NB4 (cell line): ENCODE measurements at regions not wholly inside any gene's neighbourhood (a gene's known extent, or its start where the extent isn't known, plus 50 kb on each side); places are given as distances from the start of the nearest gene placed in this dataset.

ENCODE experiments used
- POLR2A ChIP-seq: IDR thresholded peaks from 2 replicates; pipeline ENCODE4 v1.6.1; 2011; ENCODE audit warnings: mild to moderate bottlenecking; ENCODE audit not compliant: insufficient read length; ENCODE audit errors: extremely low read depth
- TF ChIP-seq, protein P1 (sequence below): IDR thresholded peaks from one replicate; pipeline ENCODE4 v1.5.1; 2012; ENCODE audit warnings: low read depth, low read length

- TF ChIP-seq, protein P1, sequence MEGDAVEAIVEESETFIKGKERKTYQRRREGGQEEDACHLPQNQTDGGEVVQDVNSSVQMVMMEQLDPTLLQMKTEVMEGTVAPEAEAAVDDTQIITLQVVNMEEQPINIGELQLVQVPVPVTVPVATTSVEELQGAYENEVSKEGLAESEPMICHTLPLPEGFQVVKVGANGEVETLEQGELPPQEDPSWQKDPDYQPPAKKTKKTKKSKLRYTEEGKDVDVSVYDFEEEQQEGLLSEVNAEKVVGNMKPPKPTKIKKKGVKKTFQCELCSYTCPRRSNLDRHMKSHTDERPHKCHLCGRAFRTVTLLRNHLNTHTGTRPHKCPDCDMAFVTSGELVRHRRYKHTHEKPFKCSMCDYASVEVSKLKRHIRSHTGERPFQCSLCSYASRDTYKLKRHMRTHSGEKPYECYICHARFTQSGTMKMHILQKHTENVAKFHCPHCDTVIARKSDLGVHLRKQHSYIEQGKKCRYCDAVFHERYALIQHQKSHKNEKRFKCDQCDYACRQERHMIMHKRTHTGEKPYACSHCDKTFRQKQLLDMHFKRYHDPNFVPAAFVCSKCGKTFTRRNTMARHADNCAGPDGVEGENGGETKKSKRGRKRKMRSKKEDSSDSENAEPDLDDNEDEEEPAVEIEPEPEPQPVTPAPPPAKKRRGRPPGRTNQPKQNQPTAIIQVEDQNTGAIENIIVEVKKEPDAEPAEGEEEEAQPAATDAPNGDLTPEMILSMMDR = no peak
- no peak for TF ChIP-seq POLR2A
These were observed 506.2 kb downstream of the PLPP3 start for GRCh38 chr1:56073206-56073605.
